Naive thymus-derived CD4-positive, alpha-beta T cell (primary cell): ENCODE measurements at regions not wholly inside any gene's neighbourhood (a gene's known extent, or its start where the extent isn't known, plus 50 kb on each side); places are given as distances from the start of the nearest gene placed in this dataset.

Experiments
- ATAC-seq: fragments of 150-1000 bp; cut with Tn5 transposase; 2 replicates; pipeline ENCODE4 v1.10.0; 2021; ENCODE audit warnings: mild to moderate bottlenecking, moderate library complexity
- CTCF ChIA-PET: fragments of 350-600 bp; sonication (Branson Sonifier 250); formaldehyde crosslinking; loops from one replicate; lab custom pipeline; 2021; ENCODE audit warnings: antibody characterized with exemption; lab: Charles Lee
- POLR2A ChIA-PET: fragments of 350-600 bp; sonication (Branson Sonifier 250); formaldehyde crosslinking; loops from one replicate; lab custom pipeline; 2021; ENCODE audit warnings: antibody characterized with exemption, inconsistent platforms; lab: Charles Lee
- DNase-seq, 9 donors: peaks; one replicate each; pipeline versions ENCODE4 v3.0.0 to v3.0.0-alpha.2; 2020 to 2022; ENCODE audit warnings: mixed read lengths in 1 of 9
- H3K27ac ChIP-seq: one replicate; pipeline ENCODE4 v1.7.0; 2013; ENCODE audit warnings: mild to moderate bottlenecking, low read depth, low read length, moderate library complexity
- H3K27me3 ChIP-seq, 2 donors: one replicate each; pipeline ENCODE4 v1.7.0; 2013; ENCODE audit warnings: low read length in 2 of 2, mild to moderate bottlenecking in 2 of 2, moderate library complexity in 2 of 2; ENCODE audit not compliant: control insufficient read depth in 2 of 2, insufficient read depth in 2 of 2
- H3K36me3 ChIP-seq, 3 experiments: 1 replicate in 2 of 3; 2 replicates in 1 of 3; pipeline ENCODE4 v1.7.0; 2013; ENCODE audit warnings: low read length in 3 of 3, mild to moderate bottlenecking in 3 of 3, moderate library complexity in 1 of 3; ENCODE audit not compliant: insufficient read depth in 3 of 3, control insufficient read depth in 2 of 3
- H3K4me1 ChIP-seq, 2 donors: one replicate each; pipeline ENCODE4 v1.7.0; 2013; ENCODE audit warnings: low read length in 2 of 2, mild to moderate bottlenecking in 2 of 2, moderate library complexity in 1 of 2; ENCODE audit not compliant: control insufficient read depth in 2 of 2, insufficient read depth in 2 of 2
- H3K4me3 ChIP-seq: 2 replicates; pipeline ENCODE4 v1.7.0; 2013; ENCODE audit warnings: mild to moderate bottlenecking, low read length
- H3K9me3 ChIP-seq, 3 experiments: 1 replicate in 2 of 3; 2 replicates in 1 of 3; pipeline ENCODE4 v1.7.0; 2013; ENCODE audit warnings: low read length in 3 of 3; ENCODE audit not compliant: control insufficient read depth in 2 of 3
- H3K27ac Mint-ChIP-seq, 9 donors: one replicate each; pipeline ENCODE4 v1.8.0; 2020 to 2022; ENCODE audit warnings: mixed read lengths in 9 of 9, mild to moderate bottlenecking in 8 of 9, moderate library complexity in 5 of 9, inconsistent platforms in 2 of 9
- H3K27me3 Mint-ChIP-seq, 5 donors: one replicate each; pipeline ENCODE4 v1.8.0; 2021 to 2022; ENCODE audit warnings: mixed read lengths in 5 of 5, mild to moderate bottlenecking in 1 of 5
- H3K36me3 Mint-ChIP-seq, 5 donors: one replicate each; pipeline ENCODE4 v1.8.0; 2020 to 2022; ENCODE audit warnings: mixed read lengths in 5 of 5, mild to moderate bottlenecking in 3 of 5, inconsistent platforms in 1 of 5
- H3K4me1 Mint-ChIP-seq, 7 donors: one replicate each; pipeline ENCODE4 v1.8.0; 2020 to 2022; ENCODE audit warnings: mixed read lengths in 7 of 7, mild to moderate bottlenecking in 3 of 7, inconsistent platforms in 1 of 7
- H3K4me3 Mint-ChIP-seq, 10 donors: one replicate each; pipeline ENCODE4 v1.8.0; 2020 to 2022; ENCODE audit warnings: mild to moderate bottlenecking in 10 of 10, mixed read lengths in 10 of 10, moderate library complexity in 6 of 10, inconsistent platforms in 2 of 10
- H3K9me3 Mint-ChIP-seq, 11 donors: one replicate each; pipeline ENCODE4 v1.8.0; 2020 to 2022; ENCODE audit warnings: mixed read lengths in 11 of 11, mild to moderate bottlenecking in 4 of 11, inconsistent platforms in 1 of 11, moderate library complexity in 1 of 11
- intact Hi-C, 2 donors: fragments of 100-400 bp; cut with micrococcal nuclease; formaldehyde crosslinking; loops; one replicate each; pipeline ENCODE4 v1.15.1; 2023

DNA sequence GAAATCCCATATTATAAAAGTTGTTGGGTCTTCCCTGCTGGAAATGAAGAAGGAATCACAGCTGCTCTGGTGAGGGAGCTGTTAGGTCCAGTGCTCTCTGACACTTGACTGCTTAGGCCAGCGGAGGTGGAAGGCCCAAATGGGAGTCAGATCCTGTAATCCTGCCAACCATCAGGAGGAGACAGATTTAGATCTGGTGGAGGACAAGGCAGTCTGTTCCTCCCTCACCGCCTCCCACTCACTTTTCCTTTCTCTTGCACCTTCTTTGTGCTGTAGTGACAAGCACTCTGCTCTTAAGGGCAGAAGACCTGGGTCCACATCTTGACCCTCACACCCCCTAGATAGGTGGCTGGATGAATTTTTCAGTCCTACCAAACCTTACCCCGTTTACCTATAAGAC, 59.7 kb upstream of the CHST1 start:
- no peak for DNase-seq
- Mint-ChIP-seq H3K27ac (no peak overlapping the region), H3K27me3 (peaks cover 3 to 40% (median 12%) of the 10 kb centered on the region in 5 donors), H3K9me3 (peaks cover 0 to 3% (median 0%) of the 10 kb centered on the region in 11 donors), H3K4me1 (no peaks in the 10 kb centered on the region), H3K4me3 (no peak overlapping the region), H3K36me3 (no peaks in the 10 kb centered on the region)
- Histone ChIP-seq H3K4me3 (no peak overlapping the region), H3K4me1 (no peaks in the 10 kb centered on the region), H3K9me3 (no peaks in the 10 kb centered on the region), H3K27ac (no peak overlapping the region), H3K27me3 (no peaks in the 10 kb centered on the region), H3K36me3 (no peaks in the 10 kb centered on the region)
- POLR2A ChIA-PET = interaction anchor here (0.6 kb wide), 1 partner anchor 736 kb away, joined by 4 read pairs; no protein-coding TSS in a partner anchor
- intact Hi-C loops = no loop called here
- CTCF ChIA-PET = no interaction called here
- no peak for ATAC-seq

- peaks cover 0 to under 1% (median 0%) of the 10 kb centered on the region in 11 donors for H3K9me3 Mint-ChIP-seq
- DNase-seq (no peak), ATAC-seq (no peak)
- H3K36me3 Mint-ChIP-seq = no peaks in the 10 kb centered on the region
- H3K4me1 Mint-ChIP-seq = no peaks in the 10 kb centered on the region
- ChIA-PET CTCF (no interaction called here), POLR2A (no interaction called here)
- H3K4me3 Mint-ChIP-seq = no peak overlapping the region
- H3K27ac ChIP-seq = no peak overlapping the region
- H3K27me3 ChIP-seq = no peaks in the 10 kb centered on the region
- H3K9me3 ChIP-seq = no peaks in the 10 kb centered on the region
- intact Hi-C loops = no loop called here
- peak overlapping the region in 1 of 9 donors; percentile 1 for H3K27ac Mint-ChIP-seq
- no peak overlapping the region for H3K4me3 ChIP-seq
- no peaks in the 10 kb centered on the region for H3K4me1 ChIP-seq
- H3K27me3 Mint-ChIP-seq = peaks cover 3 to 40% (median 12%) of the 10 kb centered on the region in 5 donors
- no peaks in the 10 kb centered on the region for H3K36me3 ChIP-seq
Measured at GRCh38 chr11:45724153-45724552, 58.7 kb upstream of the CHST1 start.

- Mint-ChIP-seq H3K36me3 (no peaks in the 10 kb centered on the region), H3K4me1 (no peaks in the 10 kb centered on the region), H3K4me3 (no peak overlapping the region), H3K9me3 (no peaks in the 10 kb centered on the region), H3K27me3 (peaks cover 3 to 39% (median 12%) of the 10 kb centered on the region in 5 donors), H3K27ac (no peak overlapping the region)
- no peak for DNase-seq
- Histone ChIP-seq H3K27me3 (no peaks in the 10 kb centered on the region), H3K4me1 (no peaks in the 10 kb centered on the region), H3K9me3 (no peaks in the 10 kb centered on the region), H3K36me3 (no peaks in the 10 kb centered on the region), H3K27ac (no peak overlapping the region), H3K4me3 (no peak overlapping the region)
- intact Hi-C loops = no loop called here
- ChIA-PET CTCF (no interaction called here), POLR2A (no interaction called here)
- ATAC-seq = no peak
Measured at GRCh38 chr11:45723397-45723796, 58.0 kb upstream of the CHST1 start.

- ATAC-seq = no peak
- H3K9me3 Mint-ChIP-seq = no peaks in the 10 kb centered on the region
- ChIA-PET POLR2A (no interaction called here), CTCF (no interaction called here)
- H3K4me1 Mint-ChIP-seq = no peaks in the 10 kb centered on the region
- DNase-seq = no peak
- Histone ChIP-seq H3K9me3 (no peaks in the 10 kb centered on the region), H3K27me3 (no peaks in the 10 kb centered on the region), H3K27ac (no peak overlapping the region), H3K4me3 (no peak overlapping the region), H3K4me1 (no peaks in the 10 kb centered on the region), H3K36me3 (no peaks in the 10 kb centered on the region)
- no peaks in the 10 kb centered on the region for H3K36me3 Mint-ChIP-seq
- peaks cover 3 to 30% (median 13%) of the 10 kb centered on the region in 5 donors for H3K27me3 Mint-ChIP-seq
- H3K27ac Mint-ChIP-seq = no peak overlapping the region
- intact Hi-C loops = no loop called here
- H3K4me3 Mint-ChIP-seq = no peak overlapping the region
Measured at GRCh38 chr11:45722144-45722543, 56.7 kb upstream of the CHST1 start.

GRCh38 chr11:45717526-45717925, 52.1 kb upstream of the CHST1 start:
- POLR2A ChIA-PET = no interaction called here
- Histone ChIP-seq H3K4me3 (no peak overlapping the region), H3K27me3 (no peaks in the 10 kb centered on the region), H3K36me3 (no peaks in the 10 kb centered on the region), H3K9me3 (no peaks in the 10 kb centered on the region), H3K27ac (no peak overlapping the region), H3K4me1 (no peaks in the 10 kb centered on the region)
- H3K4me3 Mint-ChIP-seq = no peak overlapping the region
- CTCF ChIA-PET = no interaction called here
- H3K9me3 Mint-ChIP-seq = no peaks in the 10 kb centered on the region
- DNase-seq (no peak), ATAC-seq (no peak)
- peaks cover 5 to 26% (median 16%) of the 10 kb centered on the region in 5 donors for H3K27me3 Mint-ChIP-seq
- no peaks in the 10 kb centered on the region for H3K4me1 Mint-ChIP-seq
- no peak overlapping the region for H3K27ac Mint-ChIP-seq
- H3K36me3 Mint-ChIP-seq = no peaks in the 10 kb centered on the region
- intact Hi-C loops = no loop called here

GRCh38 chr11:45715418-45715817, 50.0 kb upstream of the CHST1 start:
- H3K27ac Mint-ChIP-seq = no peak overlapping the region

More at GRCh38 chr11:45715418-45715817, 50.0 kb upstream of the CHST1 start:
- Mint-ChIP-seq H3K4me1 (no peaks in the 10 kb centered on the region), H3K27me3 (peaks cover 8 to 36% (median 22%) of the 10 kb centered on the region in 5 donors), H3K36me3 (no peaks in the 10 kb centered on the region), H3K9me3 (no peaks in the 10 kb centered on the region), H3K4me3 (no peak overlapping the region)
- no peaks in the 10 kb centered on the region for H3K9me3 ChIP-seq
- ChIA-PET POLR2A (no interaction called here), CTCF (no interaction called here)
- H3K4me3 ChIP-seq = no peak overlapping the region
- intact Hi-C loops = no loop called here
- H3K36me3 ChIP-seq = no peaks in the 10 kb centered on the region
- H3K27ac ChIP-seq = no peak overlapping the region
- ATAC-seq (no peak), DNase-seq (no peak)
- no peaks in the 10 kb centered on the region for H3K4me1 ChIP-seq
- no peaks in the 10 kb centered on the region for H3K27me3 ChIP-seq
